GM12892 (cell line): ENCODE measurements at regions not wholly inside any gene's neighbourhood (a gene's known extent, or its start where the extent isn't known, plus 50 kb on each side); places are given as distances from the start of the nearest gene placed in this dataset.

Experiments used
- POLR2A ChIP-seq: IDR thresholded peaks from 2 replicates; pipeline ENCODE4 v1.6.1; 2011; ENCODE audit warnings: low read depth, low read length, control low read depth
- POLR2AphosphoS5 ChIP-seq: IDR thresholded peaks from 2 replicates; pipeline ENCODE4 v1.6.1; 2011; ENCODE audit warnings: low read depth, low read length, control low read depth
- TAF1 ChIP-seq: IDR thresholded peaks from 2 replicates; pipeline ENCODE4 v1.6.1; 2011; ENCODE audit warnings: low read depth, mild to moderate bottlenecking, control low read depth, low read length, borderline replicate concordance

- TF ChIP-seq POLR2AphosphoS5 (no peak), TAF1 (no peak), POLR2A (no peak)
Observed at GRCh38 chr6:4560221-4561077, 215.8 kb upstream of the CDYL start.
